Stimulated activated CD8-positive, alpha-beta memory T cell treated with anti-CD3 and anti-CD28 coated beads, Interleukin-7, amount 100 ng/mL, for 1 hour (primary cell): ENCODE measurements at regions not wholly inside any gene's neighbourhood (a gene's known extent, or its start where the extent isn't known, plus 50 kb on each side); places are given as distances from the start of the nearest gene placed in this dataset.
A peak's percentile ranks its signal among the peaks of the same experiment; 100 is the strongest.

Experiments used
- DNase-seq, 2 donors: peaks; one replicate each; pipeline ENCODE4 v3.0.0-alpha.2; 2020; ENCODE audit warnings: low read depth in 2 of 2

DNA sequence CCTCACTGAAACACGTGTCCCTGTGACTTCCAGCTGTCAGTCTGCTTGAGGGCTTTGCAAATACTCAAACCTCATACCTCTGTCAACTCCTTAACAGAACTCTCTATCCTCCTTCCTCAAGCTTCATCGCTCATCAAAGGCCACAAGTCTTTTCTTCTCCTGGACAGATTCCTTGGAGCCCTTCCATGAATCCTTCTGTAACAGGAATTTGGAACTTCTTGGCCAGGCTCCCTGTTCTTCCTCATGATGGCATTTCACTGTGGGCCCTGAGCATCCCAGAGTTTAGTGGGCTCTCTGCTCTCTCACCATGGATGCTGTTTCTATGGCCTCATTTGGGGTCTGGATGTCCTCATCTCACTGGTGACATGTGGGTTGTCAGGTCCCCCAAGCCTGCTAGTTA is 105.0 kb upstream of the TLE3 start:
- no peak for DNase-seq

DNA sequence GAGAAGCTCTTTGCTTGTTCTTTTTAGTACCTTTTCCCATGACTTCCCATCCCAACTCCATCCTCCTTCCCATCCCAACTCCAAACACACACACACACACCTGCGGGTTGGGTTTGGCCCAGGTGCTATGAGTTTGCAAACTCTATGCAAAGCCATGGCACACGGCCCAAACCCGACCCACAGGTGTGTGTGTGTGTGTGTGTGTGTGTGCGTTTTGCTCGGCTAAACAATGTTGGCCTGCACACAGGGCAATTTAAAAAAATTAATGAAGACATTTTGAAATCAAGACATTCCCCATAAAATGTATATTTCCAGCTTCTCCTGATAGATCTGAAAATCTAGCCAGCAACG is 103.7 kb upstream of the TLE3 start:
- DNase-seq: no peak

- DNase-seq: no peak
Measured at GRCh38 chr15:70200511-70201424, 103.1 kb upstream of the TLE3 start.

DNA sequence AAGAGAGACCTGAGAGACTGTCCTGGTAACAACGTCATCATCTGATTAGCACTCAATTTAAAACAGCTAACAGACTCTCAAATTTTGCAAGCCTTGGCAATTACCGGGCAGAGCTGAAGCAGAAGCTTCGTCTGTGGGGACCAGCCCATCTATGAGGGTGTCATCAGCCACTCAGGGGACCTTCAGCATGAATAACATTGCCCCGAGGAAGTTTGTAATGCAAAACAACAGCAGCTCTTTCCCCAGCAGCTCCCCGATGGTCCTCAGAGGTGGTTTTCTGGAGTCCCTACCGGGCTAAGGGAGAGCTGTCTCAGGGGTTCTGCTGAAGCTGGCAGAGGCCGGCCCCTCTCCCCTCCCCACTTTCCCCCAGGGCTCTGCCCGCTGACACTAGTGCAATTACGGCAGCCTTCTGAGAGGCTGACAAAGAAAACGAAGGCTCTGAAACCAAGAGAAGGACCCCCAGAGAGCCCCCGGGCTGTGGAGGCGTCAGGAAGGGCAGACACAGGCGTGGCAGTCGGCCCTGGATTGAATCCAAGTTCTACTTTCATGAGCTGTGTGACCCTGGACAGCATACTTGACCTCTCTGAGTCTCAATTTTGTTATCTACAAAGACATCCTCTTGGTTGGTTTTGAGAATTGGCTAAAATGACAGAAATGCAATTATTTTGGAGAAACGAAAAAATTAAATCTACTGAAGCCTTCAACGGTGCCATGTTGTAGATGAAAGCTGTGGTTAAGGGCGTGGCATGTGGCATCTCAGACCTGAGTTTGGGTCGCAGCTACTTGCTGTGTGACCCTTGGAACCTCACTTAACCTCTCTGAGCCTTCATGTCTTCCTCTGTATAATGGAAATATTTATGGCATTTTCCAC is 102.1 kb upstream of the TLE3 start:
- no peak for DNase-seq

DNA sequence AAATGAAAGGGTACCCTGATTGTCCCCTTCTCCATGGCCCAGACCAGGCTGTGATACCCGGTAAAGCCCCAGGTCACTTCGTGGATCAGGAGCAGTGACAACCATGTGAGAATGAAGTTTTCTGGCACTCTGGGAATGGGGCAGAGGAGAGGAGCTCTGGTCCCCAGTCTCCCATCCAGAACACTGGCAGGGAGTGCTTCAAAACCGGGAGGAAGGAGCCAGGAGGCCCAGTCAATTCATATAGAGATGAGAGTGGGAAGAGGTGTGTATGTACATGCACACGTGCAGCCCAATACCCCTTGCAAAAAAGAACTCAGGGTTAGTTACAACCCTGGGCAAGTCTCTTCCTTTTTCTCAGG is 101.4 kb upstream of the TLE3 start:
- no peak for DNase-seq

DNA sequence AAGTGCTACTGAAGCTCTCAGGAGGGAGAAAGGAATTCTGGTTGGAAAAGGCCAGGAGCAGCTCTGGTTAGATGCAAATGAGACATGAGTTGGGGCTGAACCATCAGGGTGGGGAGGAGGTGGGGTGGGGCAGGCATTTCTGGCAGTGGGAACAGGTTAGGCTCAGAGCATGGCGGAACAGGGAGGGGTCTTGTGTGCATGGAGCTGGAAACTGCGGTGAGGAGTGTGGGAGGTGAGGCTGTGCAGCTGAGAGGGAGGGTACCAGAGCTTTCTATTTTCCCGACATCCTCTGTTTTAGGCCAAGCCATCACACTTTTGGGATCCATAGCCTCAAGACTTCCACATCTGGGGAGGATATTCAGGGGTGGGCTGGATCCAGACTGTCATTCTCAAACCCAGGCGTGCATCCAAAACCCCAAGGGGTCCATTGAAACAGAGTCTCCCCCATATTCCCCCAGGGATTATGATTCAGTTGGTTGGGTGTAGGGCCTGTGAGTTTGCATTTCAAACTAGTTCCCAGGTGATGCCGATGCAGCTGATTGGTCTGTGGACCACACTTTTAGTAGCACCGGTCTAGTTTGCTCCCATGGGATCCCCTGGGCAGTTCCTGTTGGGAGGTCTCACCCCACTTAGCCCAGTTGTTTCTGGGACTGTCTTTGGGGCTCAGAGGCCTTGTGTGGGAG is 100.9 kb upstream of the TLE3 start:
- no peak for DNase-seq

GRCh38 chr15:70197945-70198361 is 100.2 kb upstream of the TLE3 start:
- no peak for DNase-seq

- DNase-seq: no peak
Measured at GRCh38 chr15:70197318-70197944, 99.7 kb upstream of the TLE3 start.

DNA sequence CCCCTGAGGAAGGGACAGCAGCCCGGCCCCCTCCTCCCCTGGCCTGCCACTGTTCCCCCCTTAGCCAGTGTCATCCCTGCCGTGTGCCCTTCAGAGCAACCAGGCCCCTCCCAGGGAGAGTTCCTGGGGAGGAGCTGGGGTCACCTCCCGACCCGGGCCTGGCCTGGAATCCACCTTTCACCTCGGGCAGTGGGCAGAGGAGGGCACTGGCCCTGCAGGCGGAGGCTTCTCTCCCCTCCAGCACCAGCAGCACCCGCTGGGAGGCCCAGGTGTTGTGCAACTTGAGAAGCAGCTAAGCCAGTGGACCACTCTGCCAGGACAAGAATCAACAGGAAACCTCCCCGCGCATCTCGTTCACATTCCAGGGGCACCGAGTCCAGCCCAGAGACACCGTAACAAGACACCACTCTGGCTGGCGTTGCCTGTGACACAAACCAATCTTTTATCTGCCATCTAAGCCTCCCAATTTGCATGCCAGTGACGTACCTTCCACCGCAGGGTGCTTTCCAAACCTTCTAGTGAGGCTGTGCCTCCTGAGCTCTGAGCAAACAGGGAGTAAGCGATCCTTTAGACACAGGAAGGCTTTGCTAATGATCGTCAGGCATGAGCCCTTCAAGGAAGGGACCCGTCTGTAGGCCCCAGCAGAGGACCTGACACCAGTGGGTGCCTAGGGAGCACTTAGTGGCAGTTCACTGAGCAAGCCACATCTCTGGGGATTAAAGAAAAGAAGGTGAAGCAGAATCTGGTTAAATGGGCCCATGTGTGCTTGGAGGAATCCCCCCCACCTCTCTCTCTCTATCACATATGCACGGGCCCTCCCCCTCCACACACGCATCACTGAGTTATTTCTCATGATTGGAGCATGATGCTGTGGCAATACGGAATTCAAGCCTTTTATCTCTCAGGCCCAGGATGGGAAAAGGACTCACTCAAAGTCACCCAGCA is 98.9 kb upstream of the TLE3 start:
- DNase-seq: peak in 1 of 2 donors; percentile 9

DNA sequence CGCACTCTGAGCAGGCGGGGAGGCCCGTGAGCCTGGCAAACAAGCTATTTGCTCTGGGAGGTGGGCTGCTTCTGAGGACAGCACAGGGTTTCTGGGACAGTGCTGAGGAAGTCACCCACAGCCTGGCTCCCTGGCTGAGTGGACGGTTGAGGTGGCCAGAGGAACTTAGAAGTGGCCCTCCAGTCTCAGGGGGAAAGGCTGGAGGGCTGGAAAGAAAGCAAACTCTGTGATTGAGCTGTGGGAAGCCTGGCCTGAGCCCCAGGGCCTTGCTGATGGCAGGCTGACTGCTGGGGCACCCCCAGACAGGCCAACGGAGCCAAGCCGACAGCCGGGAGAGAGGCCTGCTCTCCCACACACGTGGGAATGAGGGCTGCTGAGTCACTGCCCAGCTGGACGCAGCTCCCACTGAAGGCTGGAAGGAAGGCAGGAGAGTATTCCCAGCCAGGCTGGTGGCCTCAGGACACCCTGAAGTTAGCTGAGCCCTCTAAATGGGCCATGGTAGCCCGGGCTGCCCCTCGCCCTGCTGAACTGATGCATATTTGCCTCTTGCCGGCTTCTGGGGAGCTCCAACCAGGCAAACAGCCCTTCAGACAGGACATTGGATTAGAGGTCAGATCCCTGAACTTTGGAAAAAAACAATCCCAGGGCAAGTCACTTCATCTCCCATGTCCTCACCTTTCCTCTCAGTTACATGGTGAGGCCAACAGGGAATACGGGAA is 98.0 kb upstream of the TLE3 start:
- no peak for DNase-seq

- DNase-seq: no peak
Measured at GRCh38 chr15:70195171-70195570, 97.5 kb upstream of the TLE3 start.

DNA sequence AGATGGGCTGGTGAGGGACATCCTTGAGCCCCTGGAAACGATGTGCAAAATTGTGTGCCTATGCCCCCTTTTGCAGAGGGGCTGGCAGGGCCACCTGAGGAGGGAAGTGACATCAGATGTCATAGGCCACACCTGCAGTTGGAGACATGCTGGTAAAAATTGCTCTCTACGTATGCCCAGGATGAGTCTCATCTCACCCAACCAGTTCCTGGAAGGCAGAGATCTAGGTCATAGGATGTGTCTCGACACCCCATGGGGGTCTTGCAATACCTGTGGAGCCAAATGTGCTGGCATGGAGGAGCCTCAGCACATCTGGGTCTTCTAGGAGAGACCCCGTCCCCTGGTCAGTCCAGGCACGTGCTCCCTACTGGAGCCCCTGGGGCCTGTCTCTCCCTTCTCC is 96.5 kb upstream of the TLE3 start:
- no peak for DNase-seq

- no peak for DNase-seq
Measured at GRCh38 chr15:70193734-70194133, 96.0 kb upstream of the TLE3 start.

GRCh38 chr15:70192490-70192889 is 94.8 kb upstream of the TLE3 start:
- DNase-seq: no peak

- DNase-seq: no peak
Measured at GRCh38 chr15:70192041-70192440, 94.3 kb upstream of the TLE3 start.

DNA sequence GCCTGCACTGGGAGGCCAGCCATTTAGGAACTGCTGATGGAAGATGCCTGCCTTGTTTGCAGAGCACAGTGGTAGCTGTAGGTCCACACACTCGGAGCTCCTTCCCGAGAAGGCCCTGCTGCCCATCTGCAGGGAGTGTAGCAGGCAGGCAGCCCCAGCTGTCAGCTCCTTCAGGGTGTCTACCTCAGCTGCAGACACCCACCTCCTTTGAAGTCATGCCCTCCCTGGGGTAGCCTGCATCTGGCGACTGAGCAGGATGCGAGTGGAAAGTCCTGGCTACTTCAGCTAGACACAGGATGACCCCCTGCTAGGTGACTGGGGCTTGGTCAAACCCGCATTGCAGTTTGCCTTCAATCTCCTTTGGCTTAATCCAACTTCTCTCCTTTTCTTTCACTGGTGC is 93.2 kb upstream of the TLE3 start:
- no peak for DNase-seq

DNA sequence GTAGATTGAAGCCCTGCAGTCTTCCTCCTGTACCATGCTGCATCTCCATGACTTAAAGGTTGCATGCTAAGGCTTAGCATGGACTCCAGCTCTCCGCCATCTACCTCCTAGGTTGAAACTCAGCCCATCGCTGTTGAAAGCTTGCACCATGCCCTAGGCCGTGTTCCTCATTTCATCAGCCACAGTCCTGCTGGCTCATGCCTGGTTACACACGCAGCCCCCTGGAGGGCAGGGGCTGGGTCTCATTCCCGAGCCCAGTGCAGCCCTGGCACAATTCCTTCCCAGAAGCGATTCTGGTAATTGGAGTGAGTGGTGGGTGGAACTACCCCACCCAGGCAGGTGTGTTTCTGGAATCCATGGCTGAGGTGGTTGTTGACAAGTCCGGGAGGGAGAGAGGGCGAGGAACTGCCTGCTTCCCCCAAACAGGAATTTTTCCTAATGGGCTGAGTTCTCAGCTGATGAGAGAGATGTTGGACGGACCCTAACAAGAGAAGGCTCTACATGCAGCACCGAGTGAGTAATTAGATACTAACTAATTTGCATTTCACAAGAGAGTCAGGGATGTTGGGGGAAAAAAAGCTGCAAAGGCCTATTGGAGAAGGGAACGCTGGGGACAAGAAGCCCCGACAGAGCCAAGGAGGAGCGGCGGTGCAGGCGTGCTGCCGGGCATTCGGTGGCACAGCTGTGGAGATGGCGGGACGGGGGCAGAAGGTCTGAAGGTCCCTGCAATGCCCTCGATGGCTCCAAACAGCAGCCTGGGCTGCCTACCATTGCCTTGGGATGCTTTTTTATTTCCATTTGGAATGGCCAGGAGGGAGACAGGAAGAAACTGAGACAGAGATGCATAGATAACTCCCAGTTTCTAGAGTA is 92.3 kb upstream of the TLE3 start:
- no peak for DNase-seq

- no peak for DNase-seq
Measured at GRCh38 chr15:70188286-70188685, 90.6 kb upstream of the TLE3 start.

DNA sequence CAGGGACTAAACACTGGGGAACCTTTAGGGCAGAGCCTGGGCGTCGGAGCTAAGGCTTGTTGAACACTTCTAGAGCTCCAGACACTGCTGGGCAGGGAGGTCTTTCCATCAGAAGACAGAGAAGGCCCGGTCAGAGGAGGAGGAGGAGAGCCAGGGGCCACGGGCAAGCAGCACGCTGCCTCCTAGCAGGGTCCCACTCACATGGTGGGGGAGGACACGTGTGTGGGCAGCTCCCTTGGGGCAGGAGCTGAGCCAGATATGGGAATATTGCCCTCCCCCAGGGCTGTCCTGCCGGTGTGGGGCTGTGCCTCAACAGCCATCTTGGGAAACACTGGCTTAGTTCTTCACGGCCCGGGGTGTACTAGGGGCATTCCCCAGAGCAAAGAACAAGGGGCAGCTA is 89.6 kb upstream of the TLE3 start:
- DNase-seq: no peak
